ENCODE measurements at regions not wholly inside any gene's neighbourhood (a gene's known extent, or its start where the extent isn't known, plus 50 kb on each side); places are given as distances from the start of the nearest gene placed in this dataset.

GRCh38 chr10:123570051-123570897, 95.9 kb upstream of the GPR26 start:
- no peak overlapping the region for H3K27ac Mint-ChIP-seq
- no peak overlapping the region for H3K4me3 Mint-ChIP-seq
- H3K4me1 Mint-ChIP-seq (ENCODE audit: low read depth), result no peaks in the 10 kb centered on the region
- H3K9me3 Mint-ChIP-seq, result no peaks in the 10 kb centered on the region
- H3K27me3 Mint-ChIP-seq, result peaks cover 80% of the 10 kb centered on the region
- DNase-seq, result no peak
- H3K36me3 Mint-ChIP-seq (ENCODE audit: low read depth), result no peaks in the 10 kb centered on the region

- no peak overlapping the region for H3K27ac Mint-ChIP-seq
- no peaks in the 10 kb centered on the region for H3K9me3 Mint-ChIP-seq
- H3K27me3 Mint-ChIP-seq, result peaks cover 78% of the 10 kb centered on the region
- no peaks in the 10 kb centered on the region for H3K4me1 Mint-ChIP-seq (ENCODE audit: low read depth)
- no peak overlapping the region for H3K4me3 Mint-ChIP-seq
- H3K36me3 Mint-ChIP-seq (ENCODE audit: low read depth), result no peaks in the 10 kb centered on the region
- DNase-seq, result no peak
Measured at GRCh38 chr10:123570898-123571515, 95.1 kb upstream of the GPR26 start.

GRCh38 chr10:123571978-123572377, 94.2 kb upstream of the GPR26 start:
- Mint-ChIP-seq H3K27ac (no peak overlapping the region), H3K9me3 (no peaks in the 10 kb centered on the region), H3K4me1 (ENCODE audit: low read depth) (no peaks in the 10 kb centered on the region), H3K4me3 (no peak overlapping the region), H3K27me3 (peaks cover 77% of the 10 kb centered on the region), H3K36me3 (ENCODE audit: low read depth) (no peaks in the 10 kb centered on the region)
- no peak for DNase-seq

DNA sequence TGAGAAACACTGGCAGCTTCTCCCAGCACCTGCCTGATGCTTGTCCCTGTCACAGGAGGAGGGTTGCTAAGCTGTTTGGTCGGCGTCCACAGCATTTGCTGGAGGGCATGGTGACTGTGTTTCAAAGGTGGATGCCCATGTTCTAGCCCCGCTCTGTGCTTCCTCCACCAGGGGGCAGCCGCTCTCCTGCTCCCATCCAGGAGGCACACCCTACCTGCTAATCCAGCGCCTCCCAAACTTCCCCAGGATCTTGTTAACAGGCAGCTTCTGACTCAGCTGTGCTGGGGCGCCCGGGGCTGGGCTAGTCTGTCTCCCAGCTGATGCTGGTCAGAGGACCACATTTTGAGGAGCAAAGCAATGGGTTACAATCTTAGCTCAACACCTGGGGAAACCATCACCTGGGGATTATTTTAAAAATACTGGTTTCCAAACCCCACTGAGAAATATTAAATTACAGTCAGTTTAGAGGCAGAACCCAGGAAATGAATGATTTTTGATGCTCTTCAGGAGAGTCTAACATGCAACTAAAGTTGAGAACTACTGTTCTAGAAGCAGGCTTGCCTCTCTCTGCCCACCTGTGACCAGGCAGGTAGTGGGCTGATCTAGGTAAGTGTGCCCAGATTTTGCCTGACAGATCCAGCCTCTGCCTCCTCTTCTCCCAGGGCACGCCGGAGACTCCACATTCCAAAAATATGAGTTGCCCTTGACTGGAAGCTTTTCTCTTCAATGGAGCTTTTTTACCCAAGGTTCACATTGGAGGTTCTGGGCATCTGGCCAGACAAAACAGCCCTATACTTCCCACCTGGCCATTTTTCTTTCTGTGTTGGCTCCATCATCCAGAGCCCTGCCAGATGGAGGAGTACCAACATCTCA, 92.7 kb upstream of the GPR26 start:
- DNase-seq, result peak; percentile 45
- H3K27ac Mint-ChIP-seq, result no peak overlapping the region
- H3K9me3 Mint-ChIP-seq, result no peaks in the 10 kb centered on the region
- no peaks in the 10 kb centered on the region for H3K36me3 Mint-ChIP-seq (ENCODE audit: low read depth)
- H3K4me3 Mint-ChIP-seq, result no peak overlapping the region
- H3K4me1 Mint-ChIP-seq (ENCODE audit: low read depth), result no peaks in the 10 kb centered on the region
- H3K27me3 Mint-ChIP-seq, result peaks cover 68% of the 10 kb centered on the region

DNA sequence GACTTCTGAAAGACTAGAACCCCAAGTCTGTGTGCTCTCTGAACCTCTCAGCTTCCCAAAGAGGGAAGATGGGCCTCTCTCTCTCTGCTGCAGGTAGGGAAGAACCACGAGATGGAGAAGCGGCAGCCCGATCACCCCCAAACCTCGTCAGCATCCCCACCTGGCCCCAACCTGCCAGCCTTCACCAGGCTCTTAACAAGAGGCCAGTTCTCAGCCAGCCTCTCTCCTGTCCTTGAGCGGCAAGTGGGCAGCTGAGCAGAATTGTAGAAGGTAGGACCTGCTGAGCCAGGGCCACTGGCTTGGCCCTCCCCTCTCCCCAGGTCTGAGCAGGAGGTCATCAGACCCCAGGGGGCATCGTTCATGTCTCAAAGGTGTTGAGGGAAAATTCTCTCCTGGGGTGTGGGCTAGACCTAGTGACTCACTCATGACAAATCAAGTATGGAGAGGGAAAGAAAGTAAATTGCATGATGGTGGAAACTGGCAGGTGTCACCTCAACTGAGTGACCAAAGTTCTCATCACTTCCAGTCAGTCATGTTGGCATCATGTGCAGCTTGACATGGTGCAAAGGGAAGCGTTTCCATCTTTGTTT, 92.0 kb upstream of the GPR26 start:
- Mint-ChIP-seq H3K36me3 (ENCODE audit: low read depth) (no peaks in the 10 kb centered on the region), H3K27ac (no peak overlapping the region), H3K4me3 (no peak overlapping the region), H3K9me3 (no peaks in the 10 kb centered on the region), H3K4me1 (ENCODE audit: low read depth) (no peaks in the 10 kb centered on the region), H3K27me3 (peaks cover 62% of the 10 kb centered on the region)
- no peak for DNase-seq

DNA sequence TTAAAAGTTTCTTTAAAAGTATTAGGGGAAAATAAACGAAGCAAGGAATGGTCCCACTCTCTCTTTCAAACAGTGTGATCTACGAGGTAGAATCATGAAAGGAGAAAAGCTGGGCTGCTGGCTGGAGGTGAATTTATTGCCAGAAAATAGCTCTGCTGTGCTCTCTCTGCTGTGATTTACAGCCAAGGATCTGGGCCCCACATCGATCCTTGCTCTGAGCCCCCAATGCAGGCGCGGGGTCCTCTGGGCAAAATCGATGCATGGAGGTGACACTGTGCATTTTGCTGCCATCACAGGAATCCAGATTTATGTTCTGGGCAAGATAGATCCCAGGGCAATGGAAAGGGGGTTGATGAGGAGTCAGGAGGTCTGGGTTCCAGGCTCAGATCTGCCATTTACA, 91.0 kb upstream of the GPR26 start:
- Mint-ChIP-seq H3K9me3 (no peaks in the 10 kb centered on the region), H3K4me1 (ENCODE audit: low read depth) (no peaks in the 10 kb centered on the region), H3K36me3 (ENCODE audit: low read depth) (no peaks in the 10 kb centered on the region), H3K27ac (no peak overlapping the region), H3K27me3 (peaks cover 60% of the 10 kb centered on the region), H3K4me3 (no peak overlapping the region)
- no peak for DNase-seq

DNA sequence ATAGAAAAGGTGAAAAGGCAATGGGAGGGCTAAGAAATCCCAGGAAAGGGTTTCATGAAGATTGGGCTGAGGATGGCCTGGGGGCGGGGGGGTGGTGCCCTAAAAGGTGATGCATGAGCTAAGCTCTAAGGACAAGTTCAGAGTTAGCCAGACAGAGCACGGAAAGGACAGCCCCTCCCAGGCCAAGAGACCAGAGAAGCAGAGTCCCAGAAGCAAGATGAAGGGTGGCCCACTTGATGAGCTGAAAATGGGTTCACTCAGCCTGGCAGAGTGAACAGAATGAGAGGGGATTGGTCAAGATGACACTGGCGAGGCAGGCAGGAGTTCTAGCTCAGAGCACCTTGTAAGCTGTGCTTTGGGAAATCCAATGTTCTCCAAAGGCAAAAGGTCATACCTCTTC, 89.4 kb upstream of the GPR26 start:
- no peaks in the 10 kb centered on the region for H3K4me1 Mint-ChIP-seq (ENCODE audit: low read depth)
- no peak overlapping the region for H3K27ac Mint-ChIP-seq
- DNase-seq, result no peak
- H3K36me3 Mint-ChIP-seq (ENCODE audit: low read depth), result no peaks in the 10 kb centered on the region
- peaks cover 63% of the 10 kb centered on the region for H3K27me3 Mint-ChIP-seq
- H3K4me3 Mint-ChIP-seq, result no peak overlapping the region
- no peaks in the 10 kb centered on the region for H3K9me3 Mint-ChIP-seq

DNA sequence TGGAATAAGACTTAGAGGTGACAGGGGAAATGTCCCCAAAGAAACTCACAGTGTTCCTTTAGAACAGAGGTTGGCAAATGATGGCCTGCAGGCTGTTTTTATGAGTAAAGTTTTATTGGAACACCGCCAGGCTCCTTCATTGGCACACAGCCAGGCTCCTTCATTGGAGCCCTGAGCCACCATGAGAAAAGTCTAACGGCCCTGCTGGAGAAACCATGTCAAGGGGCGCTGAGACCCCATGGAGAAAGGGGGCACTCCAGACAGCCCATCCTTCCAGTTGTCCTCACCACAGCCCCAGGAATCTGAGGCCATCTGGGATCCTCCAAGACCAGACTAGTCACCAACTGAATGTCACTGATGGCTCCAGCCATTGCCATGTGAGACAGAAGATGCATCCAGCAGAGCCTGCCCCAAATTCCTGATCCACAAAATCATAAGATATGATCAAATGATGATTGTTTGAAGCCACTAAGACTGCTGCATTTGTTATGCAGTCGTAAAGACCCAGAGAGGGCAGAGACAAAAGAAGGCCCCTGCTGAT, 88.2 kb upstream of the GPR26 start:
- no peaks in the 10 kb centered on the region for H3K4me1 Mint-ChIP-seq (ENCODE audit: low read depth)
- H3K9me3 Mint-ChIP-seq, result no peaks in the 10 kb centered on the region
- H3K27ac Mint-ChIP-seq, result no peak overlapping the region
- no peak for DNase-seq
- peaks cover 66% of the 10 kb centered on the region for H3K27me3 Mint-ChIP-seq
- no peak overlapping the region for H3K4me3 Mint-ChIP-seq
- H3K36me3 Mint-ChIP-seq (ENCODE audit: low read depth), result no peaks in the 10 kb centered on the region

GRCh38 chr10:123578721-123579120, 87.4 kb upstream of the GPR26 start:
- no peaks in the 10 kb centered on the region for H3K4me1 Mint-ChIP-seq (ENCODE audit: low read depth)
- H3K27me3 Mint-ChIP-seq, result peaks cover 66% of the 10 kb centered on the region
- H3K9me3 Mint-ChIP-seq, result no peaks in the 10 kb centered on the region
- H3K27ac Mint-ChIP-seq, result no peak overlapping the region
- H3K36me3 Mint-ChIP-seq (ENCODE audit: low read depth), result no peaks in the 10 kb centered on the region
- no peak for DNase-seq
- no peak overlapping the region for H3K4me3 Mint-ChIP-seq

GRCh38 chr10:123579675-123580074, 86.5 kb upstream of the GPR26 start:
- H3K4me1 Mint-ChIP-seq (ENCODE audit: low read depth), result no peaks in the 10 kb centered on the region
- no peak overlapping the region for H3K27ac Mint-ChIP-seq
- H3K4me3 Mint-ChIP-seq, result no peak overlapping the region
- H3K36me3 Mint-ChIP-seq (ENCODE audit: low read depth), result no peaks in the 10 kb centered on the region
- peaks cover 66% of the 10 kb centered on the region for H3K27me3 Mint-ChIP-seq
- no peak for DNase-seq
- no peaks in the 10 kb centered on the region for H3K9me3 Mint-ChIP-seq

- Mint-ChIP-seq H3K9me3 (no peaks in the 10 kb centered on the region), H3K27ac (no peak overlapping the region), H3K4me1 (ENCODE audit: low read depth) (no peaks in the 10 kb centered on the region), H3K4me3 (no peak overlapping the region), H3K36me3 (ENCODE audit: low read depth) (no peaks in the 10 kb centered on the region), H3K27me3 (peaks cover 67% of the 10 kb centered on the region)
- DNase-seq, result no peak
Measured at GRCh38 chr10:123580426-123580825, 85.7 kb upstream of the GPR26 start.

GRCh38 chr10:123581656-123582055, 84.5 kb upstream of the GPR26 start:
- no peak for DNase-seq
- Mint-ChIP-seq H3K9me3 (no peaks in the 10 kb centered on the region), H3K4me3 (no peak overlapping the region), H3K4me1 (ENCODE audit: low read depth) (no peaks in the 10 kb centered on the region), H3K27ac (no peak overlapping the region), H3K36me3 (ENCODE audit: low read depth) (no peaks in the 10 kb centered on the region), H3K27me3 (peaks cover 59% of the 10 kb centered on the region)

GRCh38 chr10:123582084-123582989, 83.8 kb upstream of the GPR26 start:
- Mint-ChIP-seq H3K4me1 (ENCODE audit: low read depth) (no peaks in the 10 kb centered on the region), H3K27ac (no peak overlapping the region), H3K4me3 (no peak overlapping the region), H3K36me3 (ENCODE audit: low read depth) (no peaks in the 10 kb centered on the region), H3K27me3 (peaks cover 56% of the 10 kb centered on the region), H3K9me3 (no peaks in the 10 kb centered on the region)
- peak; percentile 72 for DNase-seq
